OCI-LY7 (cell line): ENCODE measurements at regions not wholly inside any gene's neighbourhood (a gene's known extent, or its start where the extent isn't known, plus 50 kb on each side); places are given as distances from the start of the nearest gene placed in this dataset.

Source experiments
- CTCF ChIP-seq: fragments of 200-600 bp; sonication (generic); conservative IDR thresholded peaks from 2 replicates; pipeline ENCODE4 v1.5.1; 2014; ENCODE audit warnings: mild to moderate bottlenecking, antibody characterized with exemption, low read length, moderate library complexity, mixed read lengths
- EZH2phosphoT487 ChIP-seq: fragments of 200-600 bp; sonication (generic); IDR thresholded peaks from 2 replicates; pipeline ENCODE4 v1.6.1; 2018; ENCODE audit warnings: low read depth, borderline replicate concordance, mild to moderate bottlenecking, mixed run types, antibody characterized with exemption, low read length, moderate library complexity, mixed read lengths

- TF ChIP-seq CTCF, result no peak
- TF ChIP-seq EZH2phosphoT487, result no peak
These were observed 60.8 kb upstream of the ANKRD34C start for GRCh38 chr15:79221696-79222095.
